Embryonic facial prominence (tissue), 1 donor: ENCODE measurements at regions not wholly inside any gene's neighbourhood (a gene's known extent, or its start where the extent isn't known, plus 50 kb on each side); places are given as distances from the start of the nearest gene placed in this dataset.

ENCODE experiments used
- DNase-seq: peaks from one replicate; pipeline ENCODE4 v3.0.0-alpha.2; 2016; ENCODE audit errors: extremely low spot score

DNA sequence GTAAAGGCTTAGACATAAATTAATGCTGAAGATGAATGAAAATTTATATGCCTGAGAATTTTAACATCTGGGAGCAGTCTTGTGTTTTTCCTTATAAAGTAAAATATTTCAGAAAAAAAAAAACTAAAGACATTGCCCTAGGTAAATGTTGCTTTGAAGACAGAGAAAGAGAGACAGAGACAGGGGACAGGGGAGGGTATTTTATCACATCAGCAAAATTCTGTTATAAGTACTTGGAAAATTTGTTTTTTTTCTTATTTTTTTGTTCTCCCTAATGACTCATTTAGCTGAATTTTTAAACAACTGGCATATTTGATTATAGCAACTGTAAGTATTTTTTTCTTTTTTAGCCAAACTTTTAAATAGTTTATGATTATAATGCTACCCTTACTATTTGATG lies 1540.6 kb upstream of the GBE1 start:
- no peak for DNase-seq

GRCh38 chr3:83317605-83318004 lies 1556.2 kb upstream of the GBE1 start:
- DNase-seq, result no peak

DNA sequence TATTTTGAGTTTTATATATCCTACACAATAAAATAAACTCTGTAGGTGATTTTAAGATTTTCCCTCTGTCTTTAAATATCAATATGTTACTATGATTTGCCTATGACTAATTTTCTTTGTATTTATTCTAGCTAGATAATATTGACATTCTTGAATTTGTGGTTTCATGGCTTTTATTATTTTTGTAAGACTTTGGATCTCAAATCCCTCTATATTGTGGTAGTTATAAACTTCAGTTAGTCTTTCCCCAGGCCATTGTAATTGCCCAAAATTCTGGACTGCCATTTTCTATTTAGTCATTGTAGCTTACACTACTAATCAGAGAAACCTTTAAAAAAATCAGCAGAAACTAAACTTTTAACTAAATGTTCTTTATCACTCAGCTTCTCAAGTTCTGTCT lies 1559.3 kb upstream of the GBE1 start:
- no peak for DNase-seq

GRCh38 chr3:83321457-83321856 lies 1560.0 kb upstream of the GBE1 start:
- no peak for DNase-seq

GRCh38 chr3:83321891-83322290 lies 1560.4 kb upstream of the GBE1 start:
- DNase-seq, result no peak

DNA sequence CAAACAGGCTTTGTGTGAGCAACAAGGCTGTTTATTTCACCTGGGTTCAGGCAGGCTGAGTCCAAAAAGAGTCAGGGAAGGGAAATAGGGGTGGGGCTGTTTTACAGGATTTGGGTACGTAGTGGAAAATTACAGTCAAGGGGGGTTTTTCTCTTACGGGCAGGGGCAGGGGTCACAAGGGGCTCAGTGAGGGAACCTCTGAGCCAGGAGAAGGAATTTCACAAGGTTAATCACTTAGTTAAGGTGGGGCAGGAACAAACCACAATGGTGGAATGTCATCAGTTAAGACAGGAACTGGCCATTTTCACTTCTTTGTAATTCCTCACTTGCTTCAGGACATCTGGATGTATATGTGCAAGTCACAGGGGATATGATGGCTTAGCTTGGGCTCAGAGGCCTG lies 1592.8 kb upstream of the GBE1 start:
- no peak for DNase-seq

GRCh38 chr3:83393276-83393675 lies 1565.5 kb upstream of the CADM2 start:
- no peak for DNase-seq

GRCh38 chr3:83403927-83404326 lies 1554.9 kb upstream of the CADM2 start:
- DNase-seq, result no peak

DNA sequence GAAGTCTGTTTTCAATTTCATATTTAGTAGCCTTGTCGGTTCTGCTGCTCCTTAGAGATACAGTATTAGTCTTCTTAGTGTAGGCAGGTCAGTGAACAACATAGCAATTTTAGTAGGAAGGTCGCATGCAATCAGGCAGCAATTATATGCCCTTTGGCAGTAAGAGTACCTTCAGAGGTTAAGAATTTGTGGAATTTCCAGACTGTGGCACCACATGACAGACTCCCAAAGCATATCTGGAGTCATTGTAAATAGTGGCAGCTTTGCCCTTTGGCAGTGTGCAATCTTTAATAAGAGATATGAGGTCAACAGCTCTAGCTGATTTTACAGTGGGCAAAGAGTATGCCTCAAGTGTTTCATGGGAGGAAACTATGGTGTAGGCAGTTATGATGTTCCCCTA lies 1532.5 kb upstream of the CADM2 start:
- no peak for DNase-seq

GRCh38 chr3:83434880-83435587 lies 1523.8 kb upstream of the CADM2 start:
- no peak for DNase-seq

GRCh38 chr3:83438188-83438587 lies 1520.6 kb upstream of the CADM2 start:
- DNase-seq, result no peak

- DNase-seq, result no peak
Observed at GRCh38 chr3:83453056-83453455, 1505.7 kb upstream of the CADM2 start.

DNA sequence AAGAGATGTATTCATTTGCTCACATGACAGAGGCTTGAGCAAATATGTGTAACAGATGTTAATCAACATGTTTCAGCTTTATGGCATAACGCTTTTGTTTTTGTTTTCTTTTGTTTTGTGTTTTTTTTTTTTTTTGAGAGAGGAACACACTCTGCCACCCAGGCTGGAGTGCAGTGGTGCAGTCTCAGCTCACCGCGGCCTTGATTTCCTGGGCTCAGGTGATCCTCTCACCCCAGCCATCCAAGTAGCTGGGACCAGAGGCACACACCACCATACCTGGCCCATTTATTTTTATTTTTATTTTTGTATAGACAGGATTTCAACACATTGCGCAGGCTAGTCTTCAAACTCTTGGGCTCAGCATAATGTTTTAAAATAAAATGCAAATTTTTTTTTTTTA lies 1504.4 kb upstream of the CADM2 start:
- DNase-seq, result no peak

- no peak for DNase-seq
Observed at GRCh38 chr3:83457551-83457950, 1501.2 kb upstream of the CADM2 start.

DNA sequence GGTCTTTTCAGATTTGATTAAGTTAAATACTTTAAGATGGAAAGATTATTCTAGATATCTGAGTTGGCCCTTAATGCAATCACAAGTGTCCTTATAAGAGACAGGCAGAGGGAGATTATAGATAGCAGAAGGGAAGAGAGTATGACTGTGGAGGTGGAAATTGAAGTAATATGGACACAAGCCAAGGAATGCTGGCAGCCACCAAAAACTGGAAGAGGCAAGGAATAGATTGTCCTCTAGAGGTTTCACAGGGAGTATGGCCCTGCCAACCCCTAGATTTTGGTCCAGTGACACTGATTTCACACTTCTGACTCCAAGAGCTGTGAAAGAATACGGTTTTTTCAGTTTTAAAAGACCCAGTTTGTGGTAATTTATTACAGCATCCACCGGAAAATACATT lies 1498.7 kb upstream of the CADM2 start:
- DNase-seq, result no peak

GRCh38 chr3:83461411-83461810 lies 1497.4 kb upstream of the CADM2 start:
- no peak for DNase-seq

DNA sequence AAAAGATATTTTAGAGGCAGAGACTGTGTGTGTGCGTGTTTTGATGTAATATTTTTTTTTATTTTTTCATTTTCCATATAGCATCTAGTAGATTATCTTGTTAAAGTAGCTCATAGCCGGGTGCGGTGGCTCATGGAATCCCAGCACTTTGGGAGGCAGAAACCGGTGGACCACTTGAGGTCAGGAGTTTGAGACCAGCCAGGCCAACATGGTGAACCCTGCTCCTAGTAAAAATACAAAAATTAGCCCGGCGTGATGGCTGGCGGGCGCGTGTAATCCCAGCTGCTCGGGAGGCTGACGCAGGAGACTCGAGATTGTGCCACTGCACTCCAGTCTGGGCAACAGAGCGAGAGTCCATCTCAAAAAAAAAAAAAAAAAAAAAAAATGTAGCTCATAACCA lies 1481.2 kb upstream of the CADM2 start:
- DNase-seq, result no peak

DNA sequence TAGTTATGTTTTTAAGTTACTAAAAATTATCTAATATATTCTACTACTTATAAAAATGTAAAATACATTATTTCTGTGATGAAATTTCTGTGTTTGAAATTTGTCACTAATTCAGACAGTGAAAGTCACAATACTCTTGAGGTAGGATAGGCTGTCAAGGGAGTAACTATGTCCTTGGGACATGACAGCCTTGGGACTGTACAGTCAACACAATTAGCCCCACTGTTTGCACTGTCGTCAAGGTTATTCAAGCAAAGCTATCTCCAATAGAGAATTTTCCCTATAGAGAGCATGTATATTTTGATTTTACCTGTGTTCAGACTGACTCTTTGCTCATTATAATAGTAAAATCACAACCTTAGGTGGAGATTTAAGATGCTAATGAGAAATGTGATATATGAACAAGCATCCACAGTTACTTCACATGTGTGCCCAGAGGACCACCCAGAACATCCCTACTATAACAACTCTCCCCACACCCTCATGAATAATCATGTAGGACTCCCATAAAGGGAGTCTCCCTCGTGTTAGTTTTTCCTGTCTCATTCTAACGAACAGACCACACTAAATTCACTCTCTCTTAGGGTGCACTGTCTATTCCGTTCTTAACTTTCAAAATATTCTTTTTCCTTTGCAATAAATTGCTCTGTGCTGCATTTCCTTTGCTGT lies 1476.3 kb upstream of the CADM2 start:
- no peak for DNase-seq

GRCh38 chr3:83496462-83496861 lies 1462.3 kb upstream of the CADM2 start:
- DNase-seq, result no peak

GRCh38 chr3:83498361-83499016 lies 1460.3 kb upstream of the CADM2 start:
- no peak for DNase-seq

DNA sequence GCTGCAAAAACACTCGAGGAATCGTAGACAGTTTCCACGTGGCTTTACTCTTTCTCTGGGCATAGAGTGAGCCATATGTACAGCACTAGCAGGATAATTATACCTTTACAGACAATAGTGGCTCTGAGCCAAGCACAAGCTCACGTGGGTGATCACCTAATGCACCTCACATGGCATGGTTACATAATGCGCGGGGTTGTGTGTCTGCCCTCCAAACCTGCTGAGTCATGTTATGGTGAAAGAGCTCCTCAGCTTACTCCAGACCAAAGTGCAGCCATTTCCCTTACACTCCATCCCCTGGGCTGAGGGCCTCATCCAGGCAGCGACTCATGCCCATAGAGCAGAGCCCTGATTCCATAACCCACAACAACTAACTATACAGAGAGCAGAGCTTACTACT lies 1458.4 kb upstream of the CADM2 start:
- no peak for DNase-seq

GRCh38 chr3:83500931-83501330 lies 1457.9 kb upstream of the CADM2 start:
- DNase-seq, result no peak

DNA sequence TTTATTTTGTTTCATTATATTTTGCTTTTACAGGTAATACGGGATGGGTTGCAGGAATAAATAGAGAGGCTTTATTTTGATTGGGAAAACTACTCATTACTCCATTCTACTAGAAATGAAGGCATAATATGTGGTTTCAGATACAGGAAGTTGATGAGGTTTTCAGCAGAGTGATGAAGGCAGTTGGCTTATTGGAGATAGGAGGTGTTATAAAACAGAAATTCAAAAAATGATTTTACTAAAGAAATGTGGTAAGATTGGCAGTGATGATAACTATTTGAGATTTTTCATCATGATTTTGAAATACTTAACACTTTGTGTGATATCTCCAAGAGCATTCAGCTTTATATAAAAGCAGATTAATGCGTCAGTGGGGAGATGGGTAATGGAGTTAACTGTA lies 1445.7 kb upstream of the CADM2 start:
- DNase-seq, result no peak
